GM19351 (cell line): ENCODE measurements at regions not wholly inside any gene's neighbourhood (a gene's known extent, or its start where the extent isn't known, plus 50 kb on each side); places are given as distances from the start of the nearest gene placed in this dataset.

Source experiments
- ATAC-seq: cut with Tn5 transposase; IDR thresholded peaks from one replicate; pipeline ENCODE4 v1.9.1; 2021; ENCODE audit warnings: mild to moderate bottlenecking, moderate library complexity; ENCODE audit not compliant: unreplicated experiment

DNA sequence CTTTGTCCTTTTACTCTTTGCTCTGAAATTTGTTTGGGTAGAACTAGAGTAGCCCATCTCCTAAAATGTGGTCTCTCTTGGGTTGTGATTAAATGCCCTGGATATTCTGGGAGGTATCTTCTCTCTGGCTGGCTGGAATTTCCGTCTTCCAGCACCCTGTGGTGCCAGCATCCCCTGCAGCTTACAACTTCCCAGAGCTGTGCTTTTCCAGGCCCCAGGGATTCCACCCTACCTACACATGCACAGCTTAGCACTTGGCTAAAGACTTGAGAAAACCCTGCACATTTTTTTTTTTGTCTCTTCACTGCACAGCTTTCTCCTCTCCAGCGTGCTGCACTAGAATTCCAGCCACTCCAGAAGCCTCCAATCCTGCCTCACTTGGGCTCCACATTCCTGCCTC is 334.7 kb downstream of the IRS2 start:
- no peak for ATAC-seq

DNA sequence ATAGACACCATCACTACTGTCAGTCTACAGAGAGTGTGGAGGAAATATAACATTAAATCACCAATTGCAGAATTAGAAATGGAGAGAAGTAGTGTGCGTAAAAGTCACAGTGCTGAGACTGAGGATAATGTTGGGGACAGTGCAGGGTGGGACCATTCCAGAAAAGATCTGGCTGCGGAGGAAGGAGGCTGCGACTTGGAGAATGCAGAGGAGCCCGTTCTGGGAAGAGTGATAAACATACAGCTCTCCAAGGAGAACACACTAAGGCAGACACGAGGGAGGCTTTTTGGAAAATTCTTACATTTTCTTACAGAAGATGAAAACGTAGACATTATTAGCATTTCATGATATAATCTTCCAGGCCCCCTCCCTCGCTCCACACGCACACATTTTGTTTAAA is 337.8 kb downstream of the IRS2 start:
- ATAC-seq = no peak

DNA sequence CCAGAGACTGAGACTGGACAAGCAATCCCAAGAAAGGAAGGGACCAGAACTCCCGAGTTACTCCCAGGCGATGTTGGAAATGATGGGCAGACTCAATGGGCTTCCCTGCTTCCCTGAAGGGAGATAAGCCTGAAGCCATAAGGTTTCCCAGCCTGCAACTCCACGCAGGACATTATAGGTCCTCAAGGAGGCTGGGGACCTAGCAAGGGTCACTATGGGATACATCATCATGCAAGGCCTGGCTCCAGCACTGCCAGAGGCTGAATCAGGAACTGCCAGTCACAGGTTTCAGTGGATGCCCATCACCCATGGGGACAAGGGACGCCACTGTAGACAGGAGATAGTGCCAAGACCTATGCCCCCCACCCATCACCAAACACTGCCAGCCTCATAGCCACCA is 338.7 kb downstream of the IRS2 start:
- ATAC-seq = no peak

DNA sequence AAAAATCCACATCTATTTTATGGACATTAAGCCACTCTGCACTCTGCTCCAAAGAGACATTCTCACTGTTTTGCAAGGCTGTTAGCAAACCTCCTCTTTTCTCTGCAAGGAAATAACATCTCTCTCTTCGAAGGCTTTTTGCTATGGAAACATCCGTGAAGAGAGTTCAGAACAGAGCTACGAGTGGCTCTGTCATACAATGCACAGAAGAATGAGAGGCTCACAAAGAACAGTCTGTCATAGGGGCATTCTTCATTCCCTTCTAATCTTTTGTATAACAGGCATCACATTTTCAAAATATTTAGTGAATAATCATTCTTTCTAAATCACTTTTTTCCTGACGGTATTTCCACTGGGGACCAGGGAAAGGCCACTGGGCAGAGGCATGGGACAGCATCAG is 346.1 kb downstream of the IRS2 start:
- no peak for ATAC-seq

DNA sequence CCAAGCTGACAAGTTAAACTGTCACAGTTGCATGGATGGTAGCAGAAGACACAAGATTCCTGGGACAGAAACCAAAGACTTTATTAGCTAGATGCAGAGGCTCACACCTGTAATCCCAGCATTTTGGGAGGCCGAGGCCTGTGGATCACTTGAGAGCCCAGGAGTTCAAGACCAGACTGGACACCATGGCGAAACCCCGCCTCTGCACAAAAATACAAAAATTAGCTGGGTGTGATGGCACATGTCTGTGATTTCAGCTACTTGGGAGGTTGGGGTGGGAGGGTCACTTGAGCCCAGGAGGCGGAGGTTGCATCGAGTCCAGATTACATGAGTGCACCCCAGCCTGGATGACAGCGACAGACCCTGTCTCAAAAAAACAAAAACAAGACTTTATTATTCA is 346.6 kb downstream of the IRS2 start:
- no peak for ATAC-seq

DNA sequence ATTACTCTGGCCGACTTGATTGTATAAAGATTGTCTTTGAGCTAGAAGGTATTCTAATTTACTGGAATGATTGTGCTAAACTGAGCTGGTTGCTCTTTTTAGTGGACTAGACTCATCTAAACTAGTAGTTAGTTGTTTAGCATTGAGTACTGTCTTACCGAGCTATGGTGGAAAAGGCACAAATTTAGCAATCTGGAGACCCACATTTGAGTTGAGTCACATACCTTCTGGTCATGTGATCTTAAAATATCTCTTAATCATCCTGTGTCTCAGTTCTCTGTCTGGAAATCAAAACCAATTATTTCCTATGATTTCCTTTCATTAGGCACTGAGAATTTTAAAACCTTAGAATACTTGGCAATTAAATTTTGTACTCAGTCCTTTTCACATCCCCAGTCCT is 349.5 kb downstream of the IRS2 start:
- no peak for ATAC-seq

DNA sequence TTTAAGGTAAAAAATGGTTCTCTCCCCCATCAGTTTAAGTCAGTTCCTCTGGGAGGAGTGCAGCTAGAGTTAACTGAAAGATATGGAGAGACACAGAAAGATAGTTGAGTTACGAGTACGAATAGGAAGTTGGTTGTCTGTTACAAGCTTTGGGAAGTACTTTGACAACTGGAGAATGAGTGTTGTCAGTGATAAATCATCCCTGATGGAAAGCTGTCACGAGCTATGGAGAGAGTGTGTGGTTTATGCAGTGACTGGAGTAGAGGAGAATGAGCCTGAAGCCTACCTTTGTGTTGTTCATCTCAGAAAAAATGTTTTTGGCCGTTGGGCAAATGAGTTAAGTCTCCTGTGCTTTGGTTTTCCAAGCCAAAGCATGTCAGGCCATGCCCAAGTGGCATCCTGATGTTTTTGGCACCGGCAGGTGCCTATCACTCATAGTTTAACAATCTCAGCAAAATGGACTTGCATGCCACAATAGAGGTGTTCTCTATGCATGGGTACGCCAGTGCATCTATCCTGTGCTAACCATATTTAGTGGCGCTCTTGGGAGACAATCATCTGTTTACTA is 350.2 kb downstream of the IRS2 start:
- ATAC-seq = no peak

DNA sequence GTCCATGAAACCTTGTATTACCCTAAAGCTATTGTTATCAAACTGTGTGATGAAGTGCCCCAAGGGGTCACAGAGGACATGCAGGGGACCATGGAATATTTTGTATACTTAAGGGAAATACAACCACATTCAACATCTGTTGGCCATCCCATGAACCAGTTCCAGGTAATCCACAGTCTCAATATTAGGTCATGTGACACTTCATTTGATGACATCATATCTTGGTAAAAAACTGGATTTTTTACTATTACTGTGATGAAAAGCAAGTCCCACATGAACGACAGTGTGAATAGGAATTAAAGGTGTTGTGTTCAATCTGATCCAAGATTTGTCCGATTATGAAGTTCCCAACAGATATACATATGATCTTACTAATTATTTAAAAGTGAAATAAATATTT is 355.2 kb downstream of the IRS2 start:
- ATAC-seq = no peak

DNA sequence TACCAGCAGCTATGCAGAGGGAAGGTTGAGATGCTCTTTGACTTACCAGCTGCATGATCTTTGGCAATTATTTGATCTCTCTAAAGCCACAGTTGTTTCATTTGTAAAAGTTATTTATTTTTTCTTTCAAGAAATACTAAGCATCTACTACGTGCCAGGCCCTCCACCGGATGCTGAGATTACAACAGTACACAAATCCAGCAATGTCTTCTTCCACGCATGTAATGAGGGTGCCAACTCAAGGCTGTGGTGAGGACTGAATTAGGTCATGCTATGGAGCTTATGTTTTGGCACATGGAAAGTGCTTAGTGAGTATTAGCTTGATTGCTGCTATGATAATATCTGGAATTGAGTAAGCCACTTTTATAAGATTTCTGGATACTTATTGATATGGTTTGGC is 358.2 kb downstream of the IRS2 start:
- ATAC-seq = no peak

DNA sequence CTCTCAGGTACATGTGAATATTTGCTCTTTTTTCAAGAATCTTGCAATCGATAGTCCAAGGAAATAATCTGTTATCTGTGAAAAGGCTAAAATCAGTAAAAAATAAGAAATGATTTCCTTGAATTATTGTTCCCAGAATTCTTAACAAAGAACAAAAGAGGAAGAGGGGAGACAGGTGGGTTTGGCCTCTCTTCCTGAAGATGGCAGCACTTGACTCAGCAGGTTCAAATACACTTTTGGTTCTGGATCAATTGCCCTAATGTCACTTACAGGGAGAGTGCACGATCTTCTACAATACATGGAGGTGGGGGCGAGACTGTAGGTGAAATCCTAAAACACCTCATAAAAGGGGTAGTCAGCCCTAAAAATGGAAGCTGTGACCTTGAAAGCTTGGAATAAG is 358.7 kb downstream of the IRS2 start:
- no peak for ATAC-seq

DNA sequence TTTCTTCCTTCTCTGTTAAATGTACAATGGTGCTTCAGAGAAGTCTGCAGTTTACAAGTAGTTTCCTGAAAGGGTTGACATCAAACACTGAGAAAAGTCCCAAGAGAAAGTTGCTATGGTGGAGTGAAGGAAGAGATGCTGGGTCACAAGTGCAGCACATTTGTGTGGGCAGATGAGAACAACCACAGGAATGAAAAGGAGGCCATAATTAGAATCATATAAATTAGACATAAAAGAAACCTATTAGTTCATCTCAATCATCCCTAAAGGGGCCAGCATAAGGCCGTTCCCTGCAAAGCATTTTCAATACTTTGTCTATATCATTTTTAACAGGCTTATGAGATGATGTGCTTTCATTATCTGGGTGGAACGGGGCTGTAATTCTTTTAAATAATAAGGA is 359.2 kb downstream of the IRS2 start:
- no peak for ATAC-seq

DNA sequence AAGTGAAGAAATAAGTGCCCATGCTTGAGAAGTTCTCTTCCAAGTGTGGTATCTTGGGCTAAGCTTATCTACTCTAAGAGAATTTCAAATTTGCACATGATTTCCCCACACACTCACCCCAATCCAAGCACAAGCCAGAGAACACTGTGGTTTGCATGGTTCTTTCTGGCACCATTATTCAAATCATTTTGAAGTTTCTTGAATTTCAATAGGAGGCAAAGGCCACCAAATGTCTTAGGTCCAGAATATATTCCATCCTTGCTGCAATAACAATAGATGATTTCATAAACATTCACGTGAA is 359.7 kb downstream of the IRS2 start:
- no peak for ATAC-seq

DNA sequence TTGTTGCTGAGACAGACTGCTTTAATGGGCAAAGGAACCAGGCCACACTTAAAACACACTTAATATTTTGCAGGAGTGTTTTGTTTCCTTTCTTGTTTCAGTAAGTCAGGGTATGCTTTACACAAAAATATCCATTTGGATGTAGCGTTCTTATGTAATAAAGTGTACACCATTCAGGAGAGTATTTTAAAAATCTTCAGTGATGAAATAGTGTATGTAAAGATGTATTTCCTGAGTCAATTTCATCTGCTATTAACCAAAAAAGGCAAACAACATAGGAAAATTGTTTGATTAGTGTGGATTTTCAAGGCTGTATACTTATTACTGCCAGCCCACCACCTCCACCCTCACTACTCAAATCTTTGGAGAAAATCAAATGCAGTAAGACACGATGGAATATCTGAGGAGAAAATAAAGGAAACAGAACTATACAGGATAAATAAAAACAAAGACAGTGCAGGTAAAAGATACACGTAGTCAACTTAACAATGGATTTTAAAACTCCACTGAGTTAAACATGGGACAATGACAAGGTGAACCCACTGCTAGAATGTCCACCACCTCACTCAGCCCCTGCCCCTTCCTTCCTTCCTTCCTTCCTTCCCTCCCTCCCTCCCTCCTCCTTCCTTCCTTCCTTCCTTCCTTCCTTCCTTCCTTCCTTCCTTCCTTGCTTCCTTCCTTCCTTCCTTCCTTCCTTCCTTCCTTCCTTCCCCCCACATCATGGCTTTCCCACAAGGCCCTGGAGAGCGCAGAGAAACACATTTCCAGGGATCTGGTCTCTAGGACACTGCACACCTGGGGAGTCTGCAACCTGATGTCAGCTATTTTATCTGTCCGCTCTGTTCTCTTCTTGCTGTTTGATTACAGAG is 360.3 kb downstream of the IRS2 start:
- ATAC-seq = no peak

DNA sequence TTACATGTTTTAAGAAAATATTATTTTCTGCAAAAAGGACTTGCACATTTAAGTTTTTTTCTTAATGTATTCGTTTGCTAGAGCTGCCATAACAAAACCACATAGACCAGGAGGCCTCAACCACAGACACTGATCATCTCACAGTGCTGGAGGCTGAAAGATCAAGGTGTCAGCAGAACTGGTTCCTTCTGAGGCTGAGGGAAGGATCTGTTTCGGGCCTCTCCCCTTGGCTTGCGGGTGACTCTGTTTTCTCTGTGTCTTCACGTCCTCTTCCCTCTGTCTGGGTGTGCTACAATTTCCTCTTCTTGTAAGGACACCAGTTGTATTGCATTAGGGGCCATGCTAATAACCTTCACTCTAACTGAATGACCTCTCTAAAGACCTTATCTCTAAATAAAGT is 364.2 kb downstream of the IRS2 start:
- ATAC-seq = no peak

DNA sequence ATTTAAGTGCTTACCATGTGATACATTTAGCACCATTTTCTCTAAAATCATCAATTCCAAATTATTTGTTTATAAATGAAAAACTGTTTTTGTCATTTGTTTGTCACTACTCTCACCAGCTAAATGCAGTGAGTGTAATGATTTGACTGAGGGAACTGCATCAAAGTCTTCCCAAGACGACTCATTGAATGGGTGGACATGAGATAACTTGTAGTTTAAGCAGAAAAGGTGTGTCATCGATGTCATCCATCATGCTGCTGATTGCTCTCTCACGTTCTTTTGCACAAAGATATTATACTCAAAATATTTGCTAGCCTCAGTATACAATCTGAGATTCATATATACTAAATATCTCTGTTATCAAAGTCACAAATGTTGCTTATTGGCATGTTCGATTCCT is 366.5 kb downstream of the IRS2 start:
- no peak for ATAC-seq

DNA sequence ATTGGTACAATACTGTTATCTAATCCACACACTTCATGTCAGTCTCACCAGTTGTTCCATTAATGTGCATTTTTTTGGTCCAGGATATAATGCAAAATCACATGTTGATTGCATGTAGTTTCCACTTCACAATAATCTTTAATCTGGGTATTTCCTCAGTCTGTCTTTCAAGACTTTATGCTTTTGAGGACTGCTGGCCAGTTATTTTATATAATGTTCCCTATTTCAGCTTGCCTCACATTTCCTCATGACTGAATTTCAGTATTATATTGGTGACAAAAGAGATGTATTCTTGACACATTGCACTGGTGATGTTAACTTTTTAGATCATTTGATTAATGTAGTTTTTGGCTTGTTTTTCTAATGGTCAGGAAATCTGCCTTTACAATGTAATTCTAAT is 368.3 kb downstream of the IRS2 start:
- ATAC-seq = no peak

DNA sequence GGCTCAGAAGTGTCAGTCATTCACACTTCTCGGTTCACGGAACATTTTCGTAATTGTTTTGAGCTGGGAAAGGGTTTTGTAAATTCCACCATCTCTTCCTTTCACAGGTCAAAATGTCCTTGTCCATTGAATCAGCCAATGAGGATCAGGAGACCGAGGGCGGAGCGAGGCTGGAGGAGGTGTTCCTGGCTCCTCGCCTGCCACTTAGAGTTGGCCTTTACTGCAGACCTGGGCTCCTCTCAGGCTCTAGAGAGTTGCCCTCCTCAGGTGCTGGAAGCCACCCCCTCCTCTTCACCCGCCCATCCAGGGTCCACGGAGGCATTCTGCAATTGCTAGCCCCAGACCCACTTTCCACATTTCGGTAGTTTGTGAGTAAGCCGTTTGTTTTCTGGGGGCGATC is 370.4 kb downstream of the IRS2 start:
- no peak for ATAC-seq

DNA sequence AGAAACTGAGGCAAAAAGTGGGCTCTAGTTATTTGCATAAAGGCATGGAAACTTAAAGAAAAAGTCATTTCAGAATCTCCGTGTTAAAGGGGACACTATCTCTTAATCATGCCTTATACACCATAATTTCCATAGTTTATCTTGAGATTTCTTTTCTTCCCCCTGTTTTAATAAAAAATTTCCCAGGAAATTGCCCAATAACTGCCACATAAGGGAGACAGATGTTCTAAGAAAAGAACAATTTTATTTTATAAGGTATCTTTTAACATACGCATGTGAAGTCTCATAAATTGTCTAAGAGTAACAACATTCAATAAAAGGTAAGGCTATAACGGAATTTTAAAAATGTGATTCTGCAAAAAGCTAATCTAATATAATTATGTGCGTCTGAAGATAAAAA is 371.3 kb downstream of the IRS2 start:
- ATAC-seq = no peak

DNA sequence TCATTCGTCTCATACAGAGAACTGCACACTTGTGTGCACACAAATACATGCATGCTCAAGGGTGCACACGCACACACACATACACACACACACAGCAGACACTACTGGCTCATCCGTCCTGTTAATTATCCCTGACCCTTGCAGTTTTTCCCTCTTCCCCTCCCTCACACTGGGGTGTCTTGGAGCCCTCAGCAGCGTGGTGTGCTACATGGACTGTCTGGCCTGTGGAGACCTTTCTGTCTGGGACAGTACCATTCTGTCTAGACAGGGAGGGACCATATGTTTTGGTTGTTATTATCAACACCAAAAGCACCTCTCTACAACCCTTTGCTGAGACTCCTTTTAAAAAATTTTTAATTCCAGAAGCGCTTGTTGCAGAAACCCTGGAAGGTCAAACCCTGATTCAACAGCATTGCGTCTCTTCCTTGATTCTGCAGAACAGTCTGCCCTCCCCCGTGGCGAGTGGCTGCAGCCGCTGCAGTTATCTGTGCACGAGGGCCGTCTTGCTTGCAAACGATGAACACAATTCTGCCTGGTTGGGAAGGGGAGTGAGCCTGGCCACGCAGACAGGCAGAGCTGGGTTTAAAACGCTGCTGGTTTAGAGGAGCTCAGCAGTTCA is 374.0 kb downstream of the IRS2 start:
- no peak for ATAC-seq

DNA sequence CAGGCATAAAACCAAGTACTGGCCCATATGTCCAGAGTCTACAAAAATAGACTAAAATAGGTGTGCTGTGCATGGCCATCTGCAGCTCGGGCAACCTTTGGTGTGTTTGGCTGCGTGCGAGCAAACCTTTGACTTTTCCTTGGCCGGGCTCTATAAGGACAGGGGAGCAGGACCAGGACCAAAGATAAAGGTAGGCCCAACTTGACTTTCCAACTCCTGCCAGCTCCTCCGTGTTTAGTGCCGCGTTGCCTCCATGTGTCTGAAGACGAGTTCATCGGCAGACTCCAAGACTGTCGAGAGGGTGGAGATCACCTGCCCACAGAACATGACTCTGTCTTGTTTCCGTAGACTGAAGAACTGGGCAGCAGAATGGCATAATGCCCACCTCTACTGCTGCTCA is 375.5 kb downstream of the IRS2 start:
- no peak for ATAC-seq

DNA sequence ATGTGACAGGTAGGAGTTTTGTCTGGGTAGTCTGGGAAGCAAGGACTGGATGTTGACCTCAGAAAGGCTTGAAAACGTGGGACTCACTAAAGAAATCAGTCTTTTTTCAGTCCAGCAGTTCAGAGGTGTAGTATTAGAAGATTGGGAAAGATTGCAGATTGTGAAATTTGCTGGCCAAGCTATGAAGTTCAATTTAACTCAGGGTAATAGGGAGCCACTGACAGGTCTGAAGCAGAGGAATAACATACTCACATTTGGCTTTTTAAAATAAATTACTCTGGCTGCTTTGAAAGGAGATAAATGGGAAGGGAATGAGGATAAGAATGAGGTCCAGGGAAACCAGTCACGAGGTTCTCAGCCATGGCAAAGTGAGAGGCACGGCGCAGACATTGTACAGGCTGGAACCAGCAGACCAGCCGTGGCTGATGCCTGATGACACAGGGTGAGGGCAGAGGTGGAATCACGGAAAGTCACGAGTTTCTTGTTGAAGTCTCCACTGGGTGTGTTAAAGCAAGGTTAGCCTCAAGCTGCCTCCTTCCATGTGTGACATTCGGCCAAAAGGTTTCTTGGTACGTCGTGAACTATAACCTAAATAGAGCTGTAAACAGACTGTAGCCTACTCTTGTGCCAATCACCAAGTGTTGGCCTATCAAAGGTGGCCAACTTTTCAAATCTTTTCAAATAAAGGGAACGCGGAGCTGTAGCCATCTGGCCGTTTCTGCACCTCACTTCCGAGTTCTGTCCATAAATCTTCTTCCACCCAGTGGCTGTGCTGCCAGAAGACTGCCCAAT is 377.6 kb downstream of the IRS2 start:
- no peak for ATAC-seq
